MG63 (cell line): ENCODE measurements at regions not wholly inside any gene's neighbourhood (a gene's known extent, or its start where the extent isn't known, plus 50 kb on each side); places are given as distances from the start of the nearest gene placed in this dataset.
A peak's percentile ranks its signal among the peaks of the same experiment; 100 is the strongest.

Experiments used
- DNase-seq: peaks from one replicate; pipeline ENCODE4 v3.0.0-alpha.2; 2020
- H3K27me3 ChIP-seq: fragments of 250-450 bp; sonication (Bioruptor Pico); 2 replicates; pipeline ENCODE4 v1.5.1; 2020; ENCODE audit warnings: mild to moderate bottlenecking, moderate library complexity
- H3K36me3 ChIP-seq: fragments of 250-450 bp; sonication (Bioruptor Pico); 2 replicates; pipeline ENCODE4 v1.5.1; 2020; ENCODE audit warnings: mild to moderate bottlenecking, moderate library complexity
- H3K4me3 ChIP-seq: fragments of 250-450 bp; sonication (Bioruptor Pico); 2 replicates; pipeline ENCODE4 v1.5.1; 2020; ENCODE audit warnings: mild to moderate bottlenecking, moderate library complexity
- H3K9me3 ChIP-seq: fragments of 250-450 bp; sonication (Bioruptor Pico); 2 replicates; pipeline ENCODE4 v1.5.1; 2020; ENCODE audit warnings: mild to moderate bottlenecking, moderate library complexity

DNA sequence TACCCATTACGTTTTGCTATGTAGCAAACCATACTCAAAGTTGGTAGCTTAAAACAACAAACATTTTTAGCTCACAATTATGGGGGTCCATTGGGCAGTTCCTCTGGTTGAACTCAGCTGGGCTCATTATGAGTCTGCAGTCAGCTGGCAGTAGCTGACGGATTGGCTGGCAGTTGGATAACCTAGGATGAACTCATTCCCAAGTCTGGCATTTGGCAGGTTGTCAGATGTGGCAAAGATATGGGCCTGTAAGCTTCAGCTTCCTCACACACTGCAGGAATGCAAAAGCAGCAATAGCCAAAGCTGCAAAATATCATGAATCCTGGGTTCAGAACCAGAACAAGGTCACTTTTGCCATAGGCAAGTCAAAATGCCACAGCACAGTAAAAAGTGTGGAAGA lies 412.2 kb upstream of the SORCS1 start:
- Histone ChIP-seq H3K4me3 (no peak overlapping the region), H3K36me3 (no peaks in the 10 kb centered on the region), H3K9me3 (no peaks in the 10 kb centered on the region), H3K27me3 (no peaks in the 10 kb centered on the region)
- peak; percentile 83 for DNase-seq

DNA sequence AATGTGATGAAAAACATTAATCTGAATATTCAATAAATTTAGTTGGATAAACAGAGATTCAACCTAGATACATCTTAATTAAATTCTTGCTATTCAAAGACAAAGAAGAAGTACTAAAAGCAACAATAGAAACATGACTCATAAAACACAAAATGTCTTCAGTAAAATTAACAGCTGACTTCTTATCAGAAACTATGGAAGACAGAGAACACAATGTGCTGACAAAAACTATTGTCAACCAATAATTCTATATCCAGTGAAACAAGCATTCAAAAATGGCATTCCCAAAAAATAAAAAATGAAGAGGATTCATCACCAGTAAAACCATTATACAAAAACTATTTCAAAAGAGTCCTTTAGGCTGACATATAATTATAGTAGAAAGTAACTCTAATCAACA lies 400.5 kb upstream of the SORCS1 start:
- no peak overlapping the region for H3K4me3 ChIP-seq
- no peak for DNase-seq

GRCh38 chr10:107561136-107561650 lies 396.7 kb upstream of the SORCS1 start:
- no peak for DNase-seq
- peaks cover 1% of the 10 kb centered on the region; the same call in 1 of the 2 replicates for H3K9me3 ChIP-seq
- no peak overlapping the region for H3K4me3 ChIP-seq

More for the DNA sequence above, 400.5 kb upstream of the SORCS1 start:
- Histone ChIP-seq H3K9me3 (peaks cover 2% of the 10 kb centered on the region; the same call in 1 of the 2 replicates), H3K36me3 (no peaks in the 10 kb centered on the region), H3K27me3 (no peaks in the 10 kb centered on the region)

DNA sequence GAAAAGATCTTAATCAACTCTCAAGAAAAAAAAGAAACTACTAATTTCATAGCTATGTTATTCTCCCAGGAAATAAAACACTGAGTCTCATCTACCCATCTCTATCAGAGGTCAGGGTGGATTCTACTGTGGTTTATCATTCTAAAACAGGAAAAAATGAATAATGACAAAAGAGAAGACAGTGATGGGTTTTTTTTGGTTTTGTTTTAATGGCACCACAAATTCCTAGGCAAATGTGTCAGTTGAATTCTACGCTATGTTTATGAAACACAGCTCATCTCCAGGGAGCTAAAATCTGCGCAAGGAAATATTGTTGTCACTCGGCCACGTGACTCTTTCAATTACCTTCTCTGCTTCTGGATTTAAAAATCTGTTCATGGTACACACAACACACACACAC lies 393.4 kb upstream of the SORCS1 start:
- Histone ChIP-seq H3K4me3 (no peak overlapping the region), H3K9me3 (no peaks in the 10 kb centered on the region), H3K27me3 (no peaks in the 10 kb centered on the region), H3K36me3 (no peaks in the 10 kb centered on the region)
- no peak for DNase-seq

More at GRCh38 chr10:107561136-107561650, 396.7 kb upstream of the SORCS1 start:
- no peaks in the 10 kb centered on the region for H3K36me3 ChIP-seq
- no peaks in the 10 kb centered on the region for H3K27me3 ChIP-seq

DNA sequence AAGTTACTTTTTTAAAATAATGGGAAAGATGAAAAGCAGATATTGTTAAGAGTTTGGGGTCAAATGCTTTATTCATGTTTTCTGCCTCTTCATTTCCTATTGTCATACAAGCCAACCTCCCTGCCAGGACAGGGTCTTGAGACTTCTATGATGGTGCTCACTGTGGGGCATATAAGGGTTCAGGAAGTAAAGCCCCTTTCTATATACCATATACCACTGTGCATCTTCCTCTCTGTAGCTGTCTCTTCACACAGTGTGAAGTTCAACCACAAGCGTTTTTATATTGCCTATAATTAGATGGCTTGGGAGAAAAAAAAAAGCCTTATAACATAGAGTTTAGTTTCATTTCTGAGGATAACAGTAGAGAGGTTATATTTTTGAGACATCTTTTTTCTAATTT lies 389.8 kb upstream of the SORCS1 start:
- no peak overlapping the region for H3K4me3 ChIP-seq
- no peaks in the 10 kb centered on the region for H3K36me3 ChIP-seq
- DNase-seq: no peak
- no peaks in the 10 kb centered on the region for H3K9me3 ChIP-seq
- H3K27me3 ChIP-seq: no peaks in the 10 kb centered on the region

GRCh38 chr10:107553470-107553869 lies 389.0 kb upstream of the SORCS1 start:
- Histone ChIP-seq H3K4me3 (no peak overlapping the region), H3K27me3 (no peaks in the 10 kb centered on the region), H3K36me3 (no peaks in the 10 kb centered on the region), H3K9me3 (no peaks in the 10 kb centered on the region)
- no peak for DNase-seq

- H3K9me3 ChIP-seq: no peaks in the 10 kb centered on the region
Observed at GRCh38 chr10:107552963-107553362, 388.5 kb upstream of the SORCS1 start.

DNA sequence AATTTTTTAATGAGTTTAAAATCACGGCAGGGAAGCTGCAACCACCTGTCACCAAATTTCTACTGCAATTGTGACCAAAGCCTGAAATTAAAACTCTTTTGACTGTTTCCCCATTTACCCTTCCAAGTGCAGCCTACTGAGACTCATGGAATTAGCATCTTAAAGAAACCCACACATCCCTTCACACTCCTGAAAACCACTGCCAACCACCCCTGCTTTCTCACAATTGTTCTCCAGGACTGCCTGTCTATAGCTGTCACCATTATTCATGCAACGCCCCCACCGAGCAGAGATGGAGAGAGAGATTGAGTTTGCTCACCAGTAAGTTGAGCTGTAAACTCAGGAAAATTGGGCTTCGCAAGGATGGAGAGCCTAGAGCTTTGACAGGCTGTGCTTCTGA lies 383.8 kb upstream of the SORCS1 start:
- no peak for DNase-seq
- no peaks in the 10 kb centered on the region for H3K9me3 ChIP-seq
- H3K27me3 ChIP-seq: no peaks in the 10 kb centered on the region
- no peak overlapping the region for H3K4me3 ChIP-seq
- no peaks in the 10 kb centered on the region for H3K36me3 ChIP-seq

More at GRCh38 chr10:107552963-107553362, 388.5 kb upstream of the SORCS1 start:
- DNase-seq: no peak
- no peaks in the 10 kb centered on the region for H3K27me3 ChIP-seq
- no peaks in the 10 kb centered on the region for H3K36me3 ChIP-seq
- H3K4me3 ChIP-seq: no peak overlapping the region

DNA sequence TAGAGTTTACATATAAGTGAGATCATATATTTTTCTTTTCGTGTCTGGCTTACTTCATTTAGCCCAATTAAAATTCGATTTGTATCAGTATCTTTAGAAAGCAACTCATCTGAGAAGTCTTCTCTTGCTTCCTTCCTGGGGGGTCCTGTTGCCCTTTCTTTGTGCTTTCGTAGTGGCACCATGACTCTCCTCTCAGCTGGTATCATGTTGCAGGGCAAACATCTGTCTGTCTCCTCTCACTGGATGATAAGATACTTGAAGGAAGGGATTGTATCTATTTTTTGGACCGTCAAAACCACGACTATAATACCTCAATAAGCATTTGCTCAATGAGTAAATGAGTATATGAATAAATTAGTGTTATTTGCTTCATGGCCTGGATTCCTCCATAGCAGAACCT lies 382.5 kb upstream of the SORCS1 start:
- no peaks in the 10 kb centered on the region for H3K36me3 ChIP-seq
- H3K9me3 ChIP-seq: no peaks in the 10 kb centered on the region
- no peaks in the 10 kb centered on the region for H3K27me3 ChIP-seq
- no peak overlapping the region for H3K4me3 ChIP-seq
- DNase-seq: no peak

DNA sequence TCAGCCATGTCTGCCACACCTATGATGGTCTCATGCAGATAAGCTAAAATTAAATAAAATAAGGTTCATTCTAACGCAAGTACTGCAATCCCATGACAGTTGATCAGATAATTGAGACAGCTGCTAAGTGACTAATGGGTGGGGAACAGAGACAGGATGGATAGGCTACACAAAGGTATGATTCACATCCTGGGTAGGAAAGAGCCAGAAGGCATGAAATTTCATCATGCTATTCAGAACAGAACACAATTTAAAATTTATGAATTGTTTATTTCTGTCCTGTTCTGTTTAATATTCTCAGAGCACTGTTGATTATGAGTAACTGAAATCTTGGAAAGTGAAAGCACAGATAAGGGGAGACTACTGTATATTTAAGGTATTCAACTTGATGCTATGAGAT lies 381.8 kb upstream of the SORCS1 start:
- DNase-seq: peak; percentile 63
- no peaks in the 10 kb centered on the region for H3K27me3 ChIP-seq
- H3K9me3 ChIP-seq: no peaks in the 10 kb centered on the region
- H3K36me3 ChIP-seq: no peaks in the 10 kb centered on the region
- peak overlapping the region; percentile 23 for H3K4me3 ChIP-seq

- Histone ChIP-seq H3K27me3 (no peaks in the 10 kb centered on the region), H3K36me3 (no peaks in the 10 kb centered on the region), H3K9me3 (no peaks in the 10 kb centered on the region), H3K4me3 (peak overlapping the region; percentile 23)
- DNase-seq: peak; percentile 50
Observed at GRCh38 chr10:107545717-107546116, 381.2 kb upstream of the SORCS1 start.

GRCh38 chr10:107544706-107545520 lies 380.4 kb upstream of the SORCS1 start:
- Histone ChIP-seq H3K4me3 (no peak overlapping the region), H3K9me3 (no peaks in the 10 kb centered on the region), H3K36me3 (no peaks in the 10 kb centered on the region), H3K27me3 (no peaks in the 10 kb centered on the region)
- no peak for DNase-seq

- Histone ChIP-seq H3K9me3 (no peaks in the 10 kb centered on the region; the same call in 1 of the 2 replicates), H3K36me3 (no peaks in the 10 kb centered on the region), H3K4me3 (no peak overlapping the region), H3K27me3 (no peaks in the 10 kb centered on the region)
- no peak for DNase-seq
Observed at GRCh38 chr10:107542607-107543006, 378.1 kb upstream of the SORCS1 start.

DNA sequence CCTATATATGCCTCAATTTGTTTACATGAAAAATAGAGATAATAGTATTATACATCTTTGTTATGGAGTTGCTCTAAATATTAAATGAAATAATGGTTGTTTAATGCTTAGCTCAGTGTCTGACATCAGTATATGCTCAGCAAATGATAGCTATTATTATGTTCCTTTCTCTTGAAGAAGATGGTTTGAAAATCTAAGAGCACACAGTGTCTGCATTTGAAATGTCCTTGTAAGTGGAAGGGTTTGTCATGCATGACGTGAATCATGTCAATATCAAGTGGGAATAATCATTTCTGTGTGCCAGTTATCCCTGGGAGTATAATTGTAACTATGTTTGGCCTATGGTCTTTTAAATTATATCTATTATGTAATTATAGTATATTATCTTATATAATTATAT lies 377.5 kb upstream of the SORCS1 start:
- Histone ChIP-seq H3K4me3 (no peak overlapping the region), H3K9me3 (no peaks in the 10 kb centered on the region; the same call in 1 of the 2 replicates), H3K27me3 (no peaks in the 10 kb centered on the region), H3K36me3 (no peaks in the 10 kb centered on the region)
- no peak for DNase-seq

DNA sequence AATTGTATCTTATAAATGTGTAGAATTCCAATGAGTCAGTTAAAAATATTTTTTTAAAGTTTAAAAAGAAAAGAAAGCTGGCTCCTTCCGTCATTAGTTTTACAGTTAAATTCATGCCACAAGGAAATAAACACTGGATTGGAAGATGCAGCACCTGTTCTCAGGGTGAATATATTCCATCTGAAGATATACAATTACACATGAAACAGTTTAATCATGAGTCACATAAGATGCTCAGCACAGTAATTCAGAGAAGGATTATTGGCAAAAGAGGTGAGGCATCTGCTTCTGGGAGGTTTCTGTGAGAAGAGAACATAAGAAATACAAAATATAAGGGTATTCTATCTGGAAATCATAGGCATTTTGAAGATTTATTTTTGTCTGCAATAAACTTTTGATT lies 376.5 kb upstream of the SORCS1 start:
- H3K4me3 ChIP-seq: no peak overlapping the region
- H3K36me3 ChIP-seq: no peaks in the 10 kb centered on the region
- H3K27me3 ChIP-seq: no peaks in the 10 kb centered on the region
- no peak for DNase-seq
- no peaks in the 10 kb centered on the region; the same call in 1 of the 2 replicates for H3K9me3 ChIP-seq

DNA sequence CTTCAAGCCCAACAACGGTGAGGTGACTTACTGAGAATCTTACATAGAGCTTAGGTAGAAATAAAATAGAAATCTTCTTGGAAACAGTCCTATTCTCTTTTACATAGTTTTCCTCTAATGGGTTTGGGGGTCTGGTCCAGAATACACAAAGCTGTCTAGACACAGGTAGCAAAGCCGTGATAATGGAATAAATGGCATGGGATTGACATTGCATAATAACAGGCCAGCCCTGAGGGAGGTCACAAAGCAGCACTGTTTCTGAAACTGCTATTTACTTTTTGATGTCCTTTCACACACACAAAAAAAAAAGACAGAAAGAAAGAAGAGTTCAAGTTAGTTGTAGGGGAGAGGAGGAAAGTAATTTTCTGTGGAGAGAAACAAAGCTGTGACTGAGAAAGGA lies 364.8 kb upstream of the SORCS1 start:
- Histone ChIP-seq H3K9me3 (no peaks in the 10 kb centered on the region), H3K27me3 (no peaks in the 10 kb centered on the region)

DNA sequence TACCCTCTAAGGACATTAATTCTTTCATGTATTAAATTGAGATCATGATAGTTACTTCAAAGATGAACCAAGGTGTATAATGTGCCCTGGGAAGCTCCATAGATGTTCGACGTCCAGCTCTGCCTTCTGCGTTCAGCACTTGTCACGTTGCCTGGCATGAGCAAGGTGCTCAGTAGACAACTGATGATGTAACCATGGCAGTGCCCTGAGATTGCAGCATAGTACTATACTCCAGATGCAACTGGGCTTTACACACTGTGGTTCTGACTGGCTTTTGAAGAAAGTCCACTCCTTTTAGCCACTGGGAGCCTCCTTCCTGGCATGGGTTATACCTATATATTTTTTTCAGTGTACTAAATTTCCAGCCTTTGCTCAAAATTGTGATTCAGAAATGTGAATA lies 355.8 kb upstream of the SORCS1 start:
- Histone ChIP-seq H3K36me3 (no peaks in the 10 kb centered on the region), H3K4me3 (no peak overlapping the region), H3K9me3 (no peaks in the 10 kb centered on the region), H3K27me3 (no peaks in the 10 kb centered on the region)
- no peak for DNase-seq

More for the DNA sequence above, 364.8 kb upstream of the SORCS1 start:
- DNase-seq: no peak
- Histone ChIP-seq H3K4me3 (no peak overlapping the region), H3K36me3 (no peaks in the 10 kb centered on the region)

DNA sequence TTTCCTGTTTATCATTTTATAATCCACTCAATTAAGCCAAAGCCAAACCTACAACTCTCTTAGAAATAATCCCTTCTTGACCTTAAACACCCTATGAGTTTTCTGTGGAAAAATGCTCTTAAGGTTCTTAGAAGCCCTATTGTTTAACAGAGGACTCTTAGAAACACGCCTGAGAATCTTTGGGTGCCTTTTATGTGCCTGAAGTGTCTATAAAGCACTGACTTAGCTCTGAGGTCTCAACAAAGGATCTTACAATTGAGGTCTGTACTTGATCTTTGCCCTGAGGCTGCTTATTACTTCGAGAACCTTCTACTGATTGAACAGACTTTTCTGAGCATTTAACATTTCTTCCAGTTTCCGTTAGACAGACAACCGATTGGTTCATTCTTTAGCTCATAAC lies 353.3 kb upstream of the SORCS1 start:
- Histone ChIP-seq H3K27me3 (no peaks in the 10 kb centered on the region), H3K4me3 (no peak overlapping the region), H3K9me3 (no peaks in the 10 kb centered on the region), H3K36me3 (no peaks in the 10 kb centered on the region)
- no peak for DNase-seq
